HG03520 (cell line): ENCODE measurements at regions not wholly inside any gene's neighbourhood (a gene's known extent, or its start where the extent isn't known, plus 50 kb on each side); places are given as distances from the start of the nearest gene placed in this dataset.

Experiments used
- ATAC-seq: cut with Tn5 transposase; IDR thresholded peaks from one replicate; pipeline ENCODE4 v1.9.1; 2021; ENCODE audit warnings: mild to moderate bottlenecking, moderate library complexity; ENCODE audit not compliant: unreplicated experiment

- no peak for ATAC-seq
Observed at GRCh38 chr5:8314965-8315364, 446.0 kb downstream of the MTRR start.

GRCh38 chr5:8316608-8317280, 447.8 kb downstream of the MTRR start:
- ATAC-seq, result no peak

GRCh38 chr5:8317335-8317734, 448.4 kb downstream of the MTRR start:
- no peak for ATAC-seq

GRCh38 chr5:8320244-8320643, 451.3 kb downstream of the MTRR start:
- ATAC-seq, result no peak

- no peak for ATAC-seq
Observed at GRCh38 chr5:8321272-8321671, 452.3 kb downstream of the MTRR start.

- ATAC-seq, result no peak
Observed at GRCh38 chr5:8322484-8322883, 453.5 kb downstream of the MTRR start.

- no peak for ATAC-seq
Observed at GRCh38 chr5:8327016-8327415, 458.1 kb downstream of the MTRR start.

GRCh38 chr5:8329773-8330172, 460.8 kb downstream of the MTRR start:
- ATAC-seq, result no peak

- ATAC-seq, result no peak
Observed at GRCh38 chr5:8332666-8333445, 463.9 kb downstream of the MTRR start.

GRCh38 chr5:8333485-8333884, 464.5 kb downstream of the MTRR start:
- ATAC-seq, result no peak

- ATAC-seq, result no peak
Observed at GRCh38 chr5:8333977-8334376, 465.0 kb downstream of the MTRR start.

- no peak for ATAC-seq
Observed at GRCh38 chr5:8340261-8340660, 471.3 kb downstream of the MTRR start.

- no peak for ATAC-seq
Observed at GRCh38 chr5:8340739-8341344, 471.9 kb downstream of the MTRR start.

- ATAC-seq, result no peak
Observed at GRCh38 chr5:8341406-8341805, 472.5 kb downstream of the MTRR start.

- ATAC-seq, result no peak
Observed at GRCh38 chr5:8347984-8348383, 479.0 kb downstream of the MTRR start.

- ATAC-seq, result peak; percentile 92
Observed at GRCh38 chr5:8349855-8350254, 480.9 kb downstream of the MTRR start.

GRCh38 chr5:8350644-8351339, 481.8 kb downstream of the MTRR start:
- no peak for ATAC-seq

- no peak for ATAC-seq
Observed at GRCh38 chr5:8355981-8356380, 487.0 kb downstream of the MTRR start.

GRCh38 chr5:8360012-8360411, 491.1 kb downstream of the MTRR start:
- no peak for ATAC-seq

GRCh38 chr5:8362495-8362894, 493.5 kb downstream of the MTRR start:
- no peak for ATAC-seq

GRCh38 chr5:8363138-8363537, 494.2 kb downstream of the MTRR start:
- ATAC-seq, result no peak

GRCh38 chr5:8366266-8366665, 497.3 kb downstream of the MTRR start:
- ATAC-seq, result no peak
